GM12872 (cell line): ENCODE measurements at regions not wholly inside any gene's neighbourhood (a gene's known extent, or its start where the extent isn't known, plus 50 kb on each side); places are given as distances from the start of the nearest gene placed in this dataset.

ENCODE experiments used
- TF ChIP-seq, protein P1 (sequence below): IDR thresholded peaks from 3 replicates; pipeline ENCODE4 v1.5.1; 2011; ENCODE audit warnings: low read depth, mild to moderate bottlenecking, low read length, moderate library complexity; ENCODE audit not compliant: insufficient read depth

DNA sequence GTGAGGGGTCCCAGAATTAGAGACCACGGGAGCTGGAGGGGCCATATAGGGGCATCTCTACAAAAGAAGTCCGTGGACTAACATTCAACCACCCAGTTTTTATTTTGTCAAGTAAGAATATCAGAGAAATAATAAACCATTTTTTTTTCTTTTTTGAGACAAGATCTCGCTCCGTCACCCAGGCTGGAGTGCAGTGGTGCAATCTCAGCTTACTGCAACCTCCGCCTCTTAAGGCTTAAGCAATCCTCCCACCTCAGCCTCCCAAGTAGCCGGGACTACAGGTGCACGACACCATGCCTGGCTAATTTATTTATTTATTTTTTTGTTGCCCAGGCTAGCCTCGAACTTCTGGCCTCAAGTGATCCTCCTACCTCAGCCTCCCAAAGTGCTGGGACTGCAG, 82.7 kb downstream of the ZFP36L2 start:
- TF ChIP-seq, protein P1, sequence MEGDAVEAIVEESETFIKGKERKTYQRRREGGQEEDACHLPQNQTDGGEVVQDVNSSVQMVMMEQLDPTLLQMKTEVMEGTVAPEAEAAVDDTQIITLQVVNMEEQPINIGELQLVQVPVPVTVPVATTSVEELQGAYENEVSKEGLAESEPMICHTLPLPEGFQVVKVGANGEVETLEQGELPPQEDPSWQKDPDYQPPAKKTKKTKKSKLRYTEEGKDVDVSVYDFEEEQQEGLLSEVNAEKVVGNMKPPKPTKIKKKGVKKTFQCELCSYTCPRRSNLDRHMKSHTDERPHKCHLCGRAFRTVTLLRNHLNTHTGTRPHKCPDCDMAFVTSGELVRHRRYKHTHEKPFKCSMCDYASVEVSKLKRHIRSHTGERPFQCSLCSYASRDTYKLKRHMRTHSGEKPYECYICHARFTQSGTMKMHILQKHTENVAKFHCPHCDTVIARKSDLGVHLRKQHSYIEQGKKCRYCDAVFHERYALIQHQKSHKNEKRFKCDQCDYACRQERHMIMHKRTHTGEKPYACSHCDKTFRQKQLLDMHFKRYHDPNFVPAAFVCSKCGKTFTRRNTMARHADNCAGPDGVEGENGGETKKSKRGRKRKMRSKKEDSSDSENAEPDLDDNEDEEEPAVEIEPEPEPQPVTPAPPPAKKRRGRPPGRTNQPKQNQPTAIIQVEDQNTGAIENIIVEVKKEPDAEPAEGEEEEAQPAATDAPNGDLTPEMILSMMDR: no peak

DNA sequence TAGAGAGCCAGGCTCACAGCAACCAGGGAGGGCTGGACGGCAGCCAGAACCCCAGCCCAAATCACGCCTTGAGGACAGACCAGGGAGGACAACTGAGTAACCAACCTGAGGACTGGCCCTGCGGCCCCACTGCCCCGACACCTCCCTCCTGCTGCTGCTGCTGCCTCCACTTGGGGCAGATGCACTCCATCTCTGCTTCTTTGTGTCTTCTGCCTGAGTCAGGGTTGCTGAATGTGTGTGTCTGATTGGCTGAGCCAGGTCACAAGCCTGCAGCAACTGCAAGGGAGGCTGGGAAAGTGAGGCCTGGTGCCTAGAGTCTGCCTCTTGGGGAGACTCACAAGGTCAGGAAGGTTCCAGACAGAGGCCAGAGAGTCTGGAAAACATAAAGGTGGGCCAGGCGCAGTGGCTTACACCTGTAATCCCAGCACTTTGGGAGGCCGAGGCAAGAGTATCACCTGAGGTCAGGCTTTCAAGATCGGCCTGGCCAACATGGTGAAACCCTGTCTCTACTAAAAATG, 83.4 kb downstream of the ZFP36L2 start:
- TF ChIP-seq, protein P1: peak; percentile 26; the same call in 1 of the 3 replicates

DNA sequence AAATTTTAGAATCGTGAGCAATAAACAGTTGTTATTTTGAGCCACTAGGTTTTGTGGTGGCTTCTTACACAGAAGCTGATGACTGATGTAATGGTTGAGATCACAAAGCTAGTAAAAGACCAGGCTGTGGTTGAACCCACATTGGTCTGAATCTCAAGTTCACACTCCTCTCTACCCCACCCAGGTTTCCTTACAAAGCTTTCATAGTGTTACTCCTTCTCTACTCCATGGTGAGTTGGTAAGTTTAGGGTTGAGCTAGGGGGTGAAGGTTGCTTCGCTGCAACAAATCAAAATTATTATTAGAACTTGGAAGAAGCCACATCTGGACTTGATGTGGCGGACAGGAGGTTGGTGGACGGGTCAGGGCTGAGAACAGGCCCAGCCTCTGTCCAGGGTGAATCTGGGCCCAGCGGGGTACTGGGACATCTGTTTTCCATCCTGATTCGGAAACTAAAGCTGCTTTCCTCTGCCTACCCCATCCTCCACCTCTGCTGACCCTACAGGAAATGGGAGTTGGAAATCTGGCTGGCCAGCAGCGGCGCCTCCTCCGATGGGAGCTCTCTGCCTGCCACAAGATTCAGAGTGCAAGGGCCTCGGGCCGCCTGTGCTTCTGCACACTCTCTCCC, 86.3 kb downstream of the ZFP36L2 start:
- TF ChIP-seq, protein P1: no peak

DNA sequence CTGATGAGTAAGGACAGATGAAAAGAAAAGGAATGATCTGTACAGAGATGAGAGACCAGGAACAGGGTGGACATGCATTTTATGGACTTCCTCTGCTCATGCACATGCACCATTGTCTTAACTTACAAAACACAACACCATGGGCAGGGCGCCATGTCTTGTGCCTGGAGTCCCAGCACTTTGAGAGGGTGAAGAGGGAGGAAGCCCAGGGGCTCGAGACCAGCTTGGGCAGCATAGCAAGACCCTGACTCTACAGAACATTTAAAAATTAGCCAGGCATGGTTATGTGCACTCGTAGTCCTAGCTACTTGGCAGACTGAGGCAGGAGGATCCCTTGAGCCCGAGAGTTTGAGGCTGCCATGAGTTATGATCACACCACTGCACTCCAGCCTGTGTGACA, 86.9 kb downstream of the ZFP36L2 start:
- TF ChIP-seq, protein P1: no peak

GRCh38 chr2:43138441-43138840, 88.0 kb downstream of the ZFP36L2 start:
- TF ChIP-seq, protein P1: no peak

DNA sequence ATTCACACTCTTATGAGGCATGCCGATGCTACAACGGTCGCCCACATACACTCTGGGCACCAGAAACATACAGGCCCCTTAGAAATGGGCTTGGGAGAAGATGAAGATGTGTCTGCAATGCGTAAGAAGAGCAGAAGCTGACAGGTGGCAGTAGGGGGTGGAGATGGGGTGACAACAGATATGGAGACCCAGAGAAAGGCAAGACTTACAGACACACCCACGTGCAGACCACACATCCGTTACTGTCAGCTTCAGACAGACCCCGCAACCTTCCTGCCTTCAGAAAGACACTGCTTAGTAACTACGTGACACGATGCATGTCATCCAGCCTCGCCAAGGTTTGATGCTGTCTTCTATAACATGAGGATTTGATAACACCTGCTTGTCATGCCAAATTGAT, 89.5 kb downstream of the ZFP36L2 start:
- TF ChIP-seq, protein P1: no peak

- TF ChIP-seq, protein P1: no peak
These were observed 90.2 kb downstream of the ZFP36L2 start for GRCh38 chr2:43136011-43136799.
